Right renal pelvis (tissue), 4 donors: ENCODE measurements at regions not wholly inside any gene's neighbourhood (a gene's known extent, or its start where the extent isn't known, plus 50 kb on each side); places are given as distances from the start of the nearest gene placed in this dataset.

ENCODE experiments used
- DNase-seq, 4 donors: peaks; one replicate each; pipeline ENCODE4 v3.0.0-alpha.2; 2013; ENCODE audit warnings: low read depth in 4 of 4, low spot score in 3 of 4, missing footprints in 1 of 4

- DNase-seq, result no peak
Measured at GRCh38 chr4:106687026-106687425, 318.4 kb upstream of the GIMD1 start.

- no peak for DNase-seq
Measured at GRCh38 chr4:106681381-106681921, 312.9 kb upstream of the GIMD1 start.

GRCh38 chr4:106679063-106679462 lies 310.5 kb upstream of the GIMD1 start:
- DNase-seq, result no peak

GRCh38 chr4:106677213-106677612 lies 308.6 kb upstream of the GIMD1 start:
- no peak for DNase-seq

GRCh38 chr4:106676173-106676921 lies 307.8 kb upstream of the GIMD1 start:
- no peak for DNase-seq

GRCh38 chr4:106671716-106672115 lies 303.1 kb upstream of the GIMD1 start:
- no peak for DNase-seq

GRCh38 chr4:106670976-106671375 lies 302.4 kb upstream of the GIMD1 start:
- no peak for DNase-seq

GRCh38 chr4:106659371-106659770 lies 290.8 kb upstream of the GIMD1 start:
- DNase-seq, result no peak

GRCh38 chr4:106652095-106652494 lies 283.5 kb upstream of the GIMD1 start:
- no peak for DNase-seq

- DNase-seq, result no peak
Measured at GRCh38 chr4:106650701-106651100, 282.1 kb upstream of the GIMD1 start.

- no peak for DNase-seq
Measured at GRCh38 chr4:106647451-106647850, 278.9 kb upstream of the GIMD1 start.

GRCh38 chr4:106629268-106629625 lies 260.7 kb upstream of the GIMD1 start:
- no peak for DNase-seq

- no peak for DNase-seq
Measured at GRCh38 chr4:106628586-106629267, 260.1 kb upstream of the GIMD1 start.

GRCh38 chr4:106627051-106627450 lies 258.5 kb upstream of the GIMD1 start:
- DNase-seq, result no peak

- no peak for DNase-seq
Measured at GRCh38 chr4:106624671-106625070, 256.1 kb upstream of the GIMD1 start.

GRCh38 chr4:106618956-106619355 lies 250.4 kb upstream of the GIMD1 start:
- DNase-seq, result no peak

GRCh38 chr4:106615961-106616360 lies 247.4 kb upstream of the GIMD1 start:
- no peak for DNase-seq

- DNase-seq, result no peak
Measured at GRCh38 chr4:106615410-106615945, 246.9 kb upstream of the GIMD1 start.

GRCh38 chr4:106614441-106614840 lies 245.9 kb upstream of the GIMD1 start:
- DNase-seq, result no peak

- DNase-seq, result no peak
Measured at GRCh38 chr4:106609917-106610316, 241.3 kb upstream of the GIMD1 start.

GRCh38 chr4:106607558-106607957 lies 239.0 kb upstream of the GIMD1 start:
- DNase-seq, result no peak
